ENCODE measurements at regions not wholly inside any gene's neighbourhood (a gene's known extent, or its start where the extent isn't known, plus 50 kb on each side); places are given as distances from the start of the nearest gene placed in this dataset.

GRCh38 chr7:34341326-34341725, 316.7 kb upstream of the NPSR1 start:
- Histone ChIP-seq H3K4me2 (ENCODE audit: low read length) (no peak overlapping the region), H3K9me3 (ENCODE audit: low read length) (no peaks in the 10 kb centered on the region), H3K9me2 (replicated peaks; ENCODE audit: low read length) (no peaks in the 10 kb centered on the region), H3K27ac (ENCODE audit: low read length) (no peak overlapping the region), H3K4me1 (ENCODE audit: insufficient read depth, low read length) (no peaks in the 10 kb centered on the region), H3F3A (ENCODE audit: low read length, unreplicated experiment) (no peaks in the 10 kb centered on the region), H3K79me2 (ENCODE audit: low read length) (no peaks in the 10 kb centered on the region), H3K36me3 (ENCODE audit: low read depth, low read length) (no peaks in the 10 kb centered on the region), H3K4me3 (ENCODE audit: low read length) (no peak overlapping the region), H3K27me3 (ENCODE audit: low read length) (no peaks in the 10 kb centered on the region), H4K20me1 (ENCODE audit: low read length) (no peaks in the 10 kb centered on the region), H2AFZ (ENCODE audit: low read length) (no peak overlapping the region), H3K9ac (ENCODE audit: low read length) (no peak overlapping the region)
- CTCF ChIA-PET = no interaction called here
- no TSS peak for BruUV-seq (replicated peaks)
- POLR2A ChIA-PET (ENCODE audit: unreplicated experiment) = no interaction called here
- intact Hi-C loops (cut with micrococcal nuclease) = no loop called here
- ATAC-seq = no peak
- TF ChIP-seq EZH2phosphoT487 (IDR thresholded peaks at IDR 0.05; ENCODE audit: borderline replicate concordance, low read length) = no peak
- TF ChIP-seq CTCF (conservative IDR thresholded peaks at IDR 0.05; ENCODE audit: low read depth, low read length) = no peak
- TF ChIP-seq EZH2 (IDR thresholded peaks at IDR 0.05; ENCODE audit: low read length, unreplicated experiment) = no peak
- DNase-seq = no peak

- H3K36me3 ChIP-seq (ENCODE audit: low read depth, low read length) = no peaks in the 10 kb centered on the region
- no peaks in the 10 kb centered on the region for H3K4me1 ChIP-seq (ENCODE audit: insufficient read depth, low read length)
- no peak overlapping the region for H3K4me3 ChIP-seq (ENCODE audit: low read length)
- H3K27ac ChIP-seq (ENCODE audit: low read length) = no peak overlapping the region
- ChIA-PET POLR2A (ENCODE audit: unreplicated experiment) (no interaction called here), CTCF (no interaction called here)
- no peak overlapping the region for H3K4me2 ChIP-seq (ENCODE audit: low read length)
- ATAC-seq (no peak), DNase-seq (no peak)
- no peaks in the 10 kb centered on the region for H3K27me3 ChIP-seq (ENCODE audit: low read length)
- no TSS peak for BruUV-seq (replicated peaks)
- no peaks in the 10 kb centered on the region for H3K9me3 ChIP-seq (ENCODE audit: low read length)
- intact Hi-C loops (cut with micrococcal nuclease) = no loop called here
- no peaks in the 10 kb centered on the region for H3K9me2 ChIP-seq (replicated peaks; ENCODE audit: low read length)
- no peak overlapping the region for H3K9ac ChIP-seq (ENCODE audit: low read length)
- no peaks in the 10 kb centered on the region for H3F3A ChIP-seq (ENCODE audit: low read length, unreplicated experiment)
- TF ChIP-seq EZH2phosphoT487 (IDR thresholded peaks at IDR 0.05; ENCODE audit: borderline replicate concordance, low read length) (no peak), CTCF (conservative IDR thresholded peaks at IDR 0.05; ENCODE audit: low read depth, low read length) (no peak), EZH2 (IDR thresholded peaks at IDR 0.05; ENCODE audit: low read length, unreplicated experiment) (no peak)
- no peaks in the 10 kb centered on the region for H4K20me1 ChIP-seq (ENCODE audit: low read length)
- H2AFZ ChIP-seq (ENCODE audit: low read length) = no peak overlapping the region
- no peaks in the 10 kb centered on the region for H3K79me2 ChIP-seq (ENCODE audit: low read length)
Measured at GRCh38 chr7:34342387-34342786, 315.6 kb upstream of the NPSR1 start.

GRCh38 chr7:34343667-34344066, 314.4 kb upstream of the NPSR1 start:
- H4K20me1 ChIP-seq (ENCODE audit: low read length) = no peaks in the 10 kb centered on the region
- CTCF ChIA-PET = no interaction called here
- H3K9ac ChIP-seq (ENCODE audit: low read length) = no peak overlapping the region
- no peak overlapping the region for H3K27ac ChIP-seq (ENCODE audit: low read length)
- no peak for ATAC-seq
- H3K9me2 ChIP-seq (replicated peaks; ENCODE audit: low read length) = no peaks in the 10 kb centered on the region
- no peak for TF ChIP-seq EZH2phosphoT487 (IDR thresholded peaks at IDR 0.05; ENCODE audit: borderline replicate concordance, low read length)
- TF ChIP-seq EZH2 (IDR thresholded peaks at IDR 0.05; ENCODE audit: low read length, unreplicated experiment) = no peak
- no peak for TF ChIP-seq CTCF (conservative IDR thresholded peaks at IDR 0.05; ENCODE audit: low read depth, low read length)
- intact Hi-C loops (cut with micrococcal nuclease) = no loop called here
- no peak overlapping the region for H2AFZ ChIP-seq (ENCODE audit: low read length)
- no peak for DNase-seq
- H3K4me1 ChIP-seq (ENCODE audit: insufficient read depth, low read length) = no peaks in the 10 kb centered on the region
- no peaks in the 10 kb centered on the region for H3F3A ChIP-seq (ENCODE audit: low read length, unreplicated experiment)
- H3K4me2 ChIP-seq (ENCODE audit: low read length) = no peak overlapping the region
- no peaks in the 10 kb centered on the region for H3K27me3 ChIP-seq (ENCODE audit: low read length)
- BruUV-seq (replicated peaks) = no TSS peak
- no peak overlapping the region for H3K4me3 ChIP-seq (ENCODE audit: low read length)
- H3K79me2 ChIP-seq (ENCODE audit: low read length) = no peaks in the 10 kb centered on the region
- no peaks in the 10 kb centered on the region for H3K9me3 ChIP-seq (ENCODE audit: low read length)
- no peaks in the 10 kb centered on the region for H3K36me3 ChIP-seq (ENCODE audit: low read depth, low read length)
- POLR2A ChIA-PET (ENCODE audit: unreplicated experiment) = no interaction called here

Data from PC-3 (cell line).